OCI-LY1 (cell line): ENCODE measurements at regions not wholly inside any gene's neighbourhood (a gene's known extent, or its start where the extent isn't known, plus 50 kb on each side); places are given as distances from the start of the nearest gene placed in this dataset.

ENCODE experiments used
- H2AFZ ChIP-seq: fragments of 200-600 bp; sonication (generic), shearing (Covaris generic); 2 replicates; pipeline ENCODE4 v1.6.0; 2014; ENCODE audit warnings: antibody characterized with exemption, mild to moderate bottlenecking, low read length
- H3F3A ChIP-seq: fragments of 200-600 bp; sonication (generic), shearing (Covaris generic); 2 replicates; pipeline ENCODE4 v1.6.0; 2014; ENCODE audit warnings: mild to moderate bottlenecking, antibody characterized with exemption, low read length, moderate library complexity; ENCODE audit not compliant: insufficient read depth
- H3K27ac ChIP-seq: fragments of 200-600 bp; sonication (generic); 2 replicates; pipeline ENCODE4 v1.5.1; 2014; ENCODE audit warnings: low read length, mixed run types, mild to moderate bottlenecking, low read depth; ENCODE audit not compliant: poor library complexity, severe bottlenecking
- H3K27me3 ChIP-seq: fragments of 200-600 bp; sonication (generic); 2 replicates; pipeline ENCODE4 v1.6.0; 2014; ENCODE audit warnings: antibody characterized with exemption, mild to moderate bottlenecking, low read length, moderate library complexity; ENCODE audit not compliant: insufficient read depth
- H3K36me3 ChIP-seq: fragments of 200-600 bp; sonication (generic); 2 replicates; pipeline ENCODE4 v1.6.1; 2014; ENCODE audit warnings: mild to moderate bottlenecking, antibody characterized with exemption, low read length, moderate library complexity, mixed read lengths; ENCODE audit not compliant: insufficient read depth
- H3K4me1 ChIP-seq: fragments of 200-600 bp; sonication (generic); 2 replicates; pipeline ENCODE4 v1.5.1; 2014; ENCODE audit warnings: mild to moderate bottlenecking, low read length, moderate library complexity; ENCODE audit not compliant: insufficient read depth, severe bottlenecking
- H3K4me2 ChIP-seq: fragments of 200-600 bp; sonication (generic), shearing (Covaris generic); 2 replicates; pipeline ENCODE4 v1.6.1; 2014; ENCODE audit warnings: low read length
- H3K4me3 ChIP-seq: fragments of 200-600 bp; sonication (generic); 2 replicates; pipeline ENCODE4 v1.5.1; 2014; ENCODE audit warnings: low read length, low read depth, mild to moderate bottlenecking, mixed read lengths; ENCODE audit not compliant: poor library complexity, severe bottlenecking
- H3K79me2 ChIP-seq: fragments of 200-600 bp; shearing (Covaris generic); 2 replicates; pipeline ENCODE4 v1.6.1; 2016; ENCODE audit warnings: mixed run types, low read length, mixed read lengths; ENCODE audit not compliant: insufficient read depth
- H3K9ac ChIP-seq: fragments of 200-600 bp; sonication (generic), shearing (Covaris generic); 2 replicates; pipeline ENCODE4 v1.6.1; 2014; ENCODE audit warnings: mild to moderate bottlenecking, low read length, mixed read lengths
- H3K9me2 ChIP-seq: fragments of 200-600 bp; sonication (generic), shearing (Covaris generic); 2 replicates; pipeline ENCODE4 v1.6.1; 2014; ENCODE audit warnings: low read depth, mild to moderate bottlenecking, low read length, mixed read lengths
- H3K9me3 ChIP-seq: fragments of 200-600 bp; shearing (Covaris generic); 2 replicates; pipeline ENCODE4 v1.6.1; 2014; ENCODE audit warnings: low read length, mixed read lengths
- H4K20me1 ChIP-seq: fragments of 200-600 bp; sonication (generic), shearing (Covaris generic); 2 replicates; pipeline ENCODE4 v1.6.0; 2016; ENCODE audit warnings: mild to moderate bottlenecking, low read length; ENCODE audit not compliant: insufficient read depth
- CTCF ChIP-seq: fragments of 200-600 bp; sonication (generic), shearing (Covaris generic); IDR thresholded peaks from 2 replicates; pipeline ENCODE4 v1.5.1; 2017; ENCODE audit warnings: mild to moderate bottlenecking, antibody characterized with exemption, low read length, moderate library complexity, mixed read lengths
- EZH2 ChIP-seq: fragments of 200-600 bp; sonication (generic), shearing (Covaris generic); IDR thresholded peaks from 2 replicates; pipeline ENCODE4 v1.8.0; 2017; ENCODE audit warnings: borderline replicate concordance, mixed run types, mild to moderate bottlenecking, antibody characterized with exemption, low read length, moderate library complexity, mixed read lengths

- H3K9me2 ChIP-seq, result no peaks in the 10 kb centered on the region
- H3K36me3 ChIP-seq, result no peaks in the 10 kb centered on the region
- H3K9me3 ChIP-seq, result no peaks in the 10 kb centered on the region
- no peak overlapping the region for H3K4me3 ChIP-seq
- no peak overlapping the region for H3K4me2 ChIP-seq
- no peaks in the 10 kb centered on the region for H4K20me1 ChIP-seq
- H3F3A ChIP-seq, result no peaks in the 10 kb centered on the region
- H3K4me1 ChIP-seq, result no peaks in the 10 kb centered on the region
- no peak overlapping the region for H3K27ac ChIP-seq
- TF ChIP-seq CTCF, result no peak
- TF ChIP-seq EZH2, result no peak
- no peaks in the 10 kb centered on the region for H3K79me2 ChIP-seq
- no peak overlapping the region for H2AFZ ChIP-seq
- no peak overlapping the region for H3K9ac ChIP-seq
- H3K27me3 ChIP-seq, result no peaks in the 10 kb centered on the region
Measured at GRCh38 chr2:167608487-167608886, 638.9 kb downstream of the STK39 start.

- H3K4me2 ChIP-seq, result no peak overlapping the region
- H3K36me3 ChIP-seq, result no peaks in the 10 kb centered on the region
- no peaks in the 10 kb centered on the region for H3K9me3 ChIP-seq
- no peak overlapping the region for H3K4me3 ChIP-seq
- H4K20me1 ChIP-seq, result no peaks in the 10 kb centered on the region
- H3K27me3 ChIP-seq, result no peaks in the 10 kb centered on the region
- TF ChIP-seq CTCF (no peak), EZH2 (no peak)
- H3K4me1 ChIP-seq, result no peaks in the 10 kb centered on the region
- no peak overlapping the region for H2AFZ ChIP-seq
- H3K9ac ChIP-seq, result no peak overlapping the region
- no peak overlapping the region for H3K27ac ChIP-seq
- no peaks in the 10 kb centered on the region for H3K79me2 ChIP-seq
- H3K9me2 ChIP-seq, result no peaks in the 10 kb centered on the region
- no peaks in the 10 kb centered on the region for H3F3A ChIP-seq
Measured at GRCh38 chr2:167607731-167608130, 639.7 kb downstream of the STK39 start.

GRCh38 chr2:167607211-167607610, 640.2 kb downstream of the STK39 start:
- no peaks in the 10 kb centered on the region for H3K27me3 ChIP-seq
- no peak for TF ChIP-seq EZH2
- no peak for TF ChIP-seq CTCF
- H3K27ac ChIP-seq, result no peak overlapping the region
- no peaks in the 10 kb centered on the region for H4K20me1 ChIP-seq
- no peaks in the 10 kb centered on the region for H3K9me2 ChIP-seq
- no peaks in the 10 kb centered on the region for H3K9me3 ChIP-seq
- H3K9ac ChIP-seq, result no peak overlapping the region
- no peak overlapping the region for H3K4me3 ChIP-seq
- H3K4me2 ChIP-seq, result no peak overlapping the region
- H2AFZ ChIP-seq, result no peak overlapping the region
- no peaks in the 10 kb centered on the region for H3K36me3 ChIP-seq
- H3K79me2 ChIP-seq, result no peaks in the 10 kb centered on the region
- no peaks in the 10 kb centered on the region for H3F3A ChIP-seq
- no peaks in the 10 kb centered on the region for H3K4me1 ChIP-seq
